GM18498 (cell line): ENCODE measurements at regions not wholly inside any gene's neighbourhood (a gene's known extent, or its start where the extent isn't known, plus 50 kb on each side); places are given as distances from the start of the nearest gene placed in this dataset.

Source experiments
- ATAC-seq: cut with Tn5 transposase; IDR thresholded peaks from one replicate; pipeline ENCODE4 v1.9.1; 2021; ENCODE audit warnings: mild to moderate bottlenecking, moderate library complexity; ENCODE audit not compliant: unreplicated experiment

GRCh38 chr4:4775493-4776004 lies 83.9 kb upstream of the MSX1 start:
- ATAC-seq: no peak

GRCh38 chr4:4772534-4772933 lies 86.9 kb upstream of the MSX1 start:
- no peak for ATAC-seq

GRCh38 chr4:4771160-4771559 lies 88.3 kb upstream of the MSX1 start:
- ATAC-seq: no peak

- ATAC-seq: no peak
Measured at GRCh38 chr4:4770610-4771009, 88.9 kb upstream of the MSX1 start.

- no peak for ATAC-seq
Measured at GRCh38 chr4:4766564-4766963, 92.9 kb upstream of the MSX1 start.

GRCh38 chr4:4765811-4766210 lies 93.7 kb upstream of the MSX1 start:
- ATAC-seq: no peak

- ATAC-seq: no peak
Measured at GRCh38 chr4:4764558-4764905, 94.9 kb upstream of the MSX1 start.

- ATAC-seq: no peak
Measured at GRCh38 chr4:4763822-4764557, 95.5 kb upstream of the MSX1 start.

GRCh38 chr4:4762909-4763821 lies 96.3 kb upstream of the MSX1 start:
- ATAC-seq: peak; percentile 81

- ATAC-seq: no peak
Measured at GRCh38 chr4:4762300-4762699, 97.2 kb upstream of the MSX1 start.

- ATAC-seq: no peak
Measured at GRCh38 chr4:4761128-4761982, 98.1 kb upstream of the MSX1 start.

- no peak for ATAC-seq
Measured at GRCh38 chr4:4759883-4760282, 99.6 kb upstream of the MSX1 start.

GRCh38 chr4:4759232-4759631 lies 100.2 kb upstream of the MSX1 start:
- no peak for ATAC-seq

GRCh38 chr4:4758681-4759080 lies 100.8 kb upstream of the MSX1 start:
- peak; percentile 55 for ATAC-seq

GRCh38 chr4:4755306-4755705 lies 104.2 kb upstream of the MSX1 start:
- ATAC-seq: no peak

- ATAC-seq: no peak
Measured at GRCh38 chr4:4754641-4755040, 104.8 kb upstream of the MSX1 start.

GRCh38 chr4:4753643-4754042 lies 105.8 kb upstream of the MSX1 start:
- ATAC-seq: no peak

GRCh38 chr4:4752576-4753401 lies 106.7 kb upstream of the MSX1 start:
- ATAC-seq: no peak

GRCh38 chr4:4752025-4752424 lies 107.4 kb upstream of the MSX1 start:
- ATAC-seq: no peak

- no peak for ATAC-seq
Measured at GRCh38 chr4:4750187-4750586, 109.3 kb upstream of the MSX1 start.
